CD4-positive, alpha-beta T cell treated with Interleukin-12 subunit alpha and Interleukin-12 subunit beta, for 1 hour (primary cell): ENCODE measurements at regions not wholly inside any gene's neighbourhood (a gene's known extent, or its start where the extent isn't known, plus 50 kb on each side); places are given as distances from the start of the nearest gene placed in this dataset.
"Not testable (repeated sequence)": the region's sequence is repeated elsewhere in the genome, so short reads cannot be mapped to it uniquely, and the experiment has no call there.

Experiments used
- DNase-seq: peaks from one replicate; pipeline ENCODE4 v3.0.0-alpha.2; 2020

DNA sequence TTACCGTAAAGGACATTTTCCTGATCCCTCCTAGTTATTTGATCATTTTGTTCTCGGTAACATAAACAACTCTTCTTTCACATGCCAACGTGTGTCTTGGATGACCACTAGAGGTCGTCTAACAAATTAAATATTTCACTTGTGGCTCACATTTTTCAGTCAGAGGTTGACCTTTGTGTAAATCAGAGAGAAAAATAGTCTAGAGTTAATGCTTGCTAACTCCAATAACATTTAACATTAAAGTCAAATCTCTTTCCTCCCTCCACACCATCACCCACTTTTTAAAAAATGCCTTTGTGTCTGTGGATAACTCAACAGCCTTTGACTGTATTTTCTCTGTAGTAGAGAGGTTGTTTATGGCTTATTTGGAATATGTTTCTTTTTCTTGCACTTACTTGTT lies 220.5 kb upstream of the B3GALT2 start:
- DNase-seq: peak; percentile 64

GRCh38 chr1:193404236-193404635 lies 217.8 kb upstream of the B3GALT2 start:
- no peak for DNase-seq

DNA sequence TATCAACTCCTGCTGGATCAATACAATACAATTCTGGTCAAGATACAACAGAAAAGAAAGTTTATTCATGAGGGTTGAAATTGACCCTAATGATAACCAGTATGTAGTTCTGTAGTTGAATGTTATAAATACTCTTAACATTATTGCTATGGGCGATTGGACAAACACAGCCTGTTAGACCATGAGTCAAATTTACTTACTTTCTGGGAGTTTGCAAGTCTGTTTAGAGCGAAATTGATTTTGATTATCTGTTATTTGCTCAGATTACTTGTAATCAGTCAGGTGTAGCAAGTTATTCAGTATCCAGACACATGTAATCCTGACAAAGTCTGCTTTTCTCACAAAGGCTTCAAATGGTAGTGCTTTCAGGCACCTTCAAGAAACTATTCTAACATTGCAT lies 216.6 kb upstream of the B3GALT2 start:
- DNase-seq: no peak

DNA sequence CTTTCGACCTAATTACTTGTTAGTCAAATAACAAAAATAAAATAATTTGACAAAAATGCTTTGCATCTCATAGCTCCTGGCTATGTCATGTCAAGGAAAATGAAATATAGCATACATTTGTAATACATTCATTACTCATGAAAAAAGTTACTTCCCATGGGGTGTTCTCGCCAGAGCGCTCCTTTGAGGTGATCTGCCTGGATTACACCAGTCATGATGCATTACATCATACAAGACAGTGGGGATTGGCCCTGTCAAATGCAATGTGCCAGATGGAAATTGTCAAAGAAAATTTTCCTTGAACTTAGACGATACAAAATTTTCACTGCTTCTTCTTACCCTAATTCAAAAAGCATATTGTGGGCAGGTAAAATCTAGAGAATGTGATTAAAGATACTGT lies 215.6 kb upstream of the B3GALT2 start:
- DNase-seq: no peak

- DNase-seq: no peak
These were observed 207.9 kb upstream of the B3GALT2 start for GRCh38 chr1:193394336-193394735.

GRCh38 chr1:193392686-193393085 lies 206.3 kb upstream of the B3GALT2 start:
- DNase-seq: no peak

- no peak for DNase-seq
These were observed 202.3 kb upstream of the B3GALT2 start for GRCh38 chr1:193388683-193389082.

GRCh38 chr1:193388165-193388564 lies 201.8 kb upstream of the B3GALT2 start:
- no peak for DNase-seq

DNA sequence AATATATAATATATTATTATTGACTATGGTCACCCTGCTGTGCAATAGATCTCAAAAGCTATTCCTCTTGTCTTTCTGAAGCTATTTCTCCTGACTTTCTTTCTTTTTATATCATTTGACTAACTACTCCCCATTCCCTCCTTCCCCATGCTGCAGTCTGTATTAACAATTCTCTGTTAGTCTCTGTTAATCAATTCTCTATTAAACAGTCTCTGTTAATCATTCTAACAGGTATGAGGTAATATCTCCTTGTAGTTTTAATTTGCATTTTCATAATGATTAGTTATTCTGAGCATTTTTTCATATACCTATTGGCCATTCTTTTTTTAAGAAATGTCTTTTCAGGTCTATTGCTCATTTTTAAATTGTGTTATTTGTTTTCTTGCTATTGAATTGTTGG lies 201.0 kb upstream of the B3GALT2 start:
- DNase-seq: no peak

- not testable (repeated sequence) for DNase-seq
These were observed 192.0 kb upstream of the B3GALT2 start for GRCh38 chr1:193378451-193378850.

- no peak for DNase-seq
These were observed 191.1 kb upstream of the B3GALT2 start for GRCh38 chr1:193377472-193377871.

- DNase-seq: no peak
These were observed 186.1 kb upstream of the B3GALT2 start for GRCh38 chr1:193372553-193372952.

DNA sequence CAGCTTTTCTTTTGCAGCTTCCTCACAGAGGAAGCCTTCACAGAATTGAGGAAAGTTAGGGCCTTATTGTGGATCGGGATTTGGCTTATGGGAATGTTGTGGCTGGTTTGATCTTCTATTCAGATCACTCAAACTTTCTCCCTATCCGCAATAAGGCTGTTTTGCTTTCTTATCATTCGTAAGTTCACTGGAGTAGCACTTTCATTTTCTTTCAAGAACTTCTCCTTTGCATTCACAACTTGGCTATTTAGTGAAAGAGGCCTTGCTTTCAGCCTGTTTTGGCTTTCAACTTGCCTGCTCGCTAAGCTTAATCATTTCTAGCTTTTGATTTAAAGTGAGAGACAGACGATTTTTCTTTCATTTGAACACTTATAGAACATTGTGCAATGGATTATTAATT lies 181.9 kb upstream of the B3GALT2 start:
- peak; percentile 11 for DNase-seq

GRCh38 chr1:193367863-193368262 lies 181.4 kb upstream of the B3GALT2 start:
- DNase-seq: no peak

DNA sequence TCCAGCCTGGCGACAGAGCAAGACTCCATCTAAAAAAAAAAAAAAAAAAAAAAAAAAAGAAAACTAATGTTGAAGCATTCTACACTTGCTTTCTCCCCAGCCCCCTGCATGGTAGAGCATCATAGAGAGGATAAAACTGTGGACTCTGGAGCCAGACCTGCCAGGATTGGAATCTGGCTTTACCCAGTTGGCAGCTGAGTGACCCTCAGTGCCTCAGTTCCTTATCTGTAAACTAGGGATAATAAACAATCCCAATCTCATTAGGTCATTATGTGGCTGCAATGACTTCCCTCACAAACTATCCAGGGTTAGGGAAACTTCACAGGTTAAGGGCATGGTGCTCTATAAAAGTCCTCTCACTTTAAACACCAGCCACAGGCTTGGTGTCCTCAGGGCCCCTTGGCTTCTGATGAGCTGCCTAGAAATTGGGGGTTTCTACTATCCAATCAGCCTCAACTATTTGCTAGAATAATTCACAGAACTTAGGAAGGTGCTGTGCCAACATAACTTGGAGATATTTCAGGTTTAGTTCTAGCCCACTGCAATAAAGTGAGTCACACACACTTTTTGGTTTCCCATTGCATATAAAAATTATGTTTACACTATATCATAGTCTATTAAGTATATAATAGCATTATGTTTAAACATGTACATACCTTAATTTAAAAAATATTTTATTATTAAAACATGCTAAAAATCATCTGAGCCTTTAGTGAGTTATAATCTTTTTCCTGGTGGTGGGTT lies 180.5 kb upstream of the B3GALT2 start:
- DNase-seq: no peak

- DNase-seq: no peak
These were observed 179.6 kb upstream of the B3GALT2 start for GRCh38 chr1:193365966-193366365.

DNA sequence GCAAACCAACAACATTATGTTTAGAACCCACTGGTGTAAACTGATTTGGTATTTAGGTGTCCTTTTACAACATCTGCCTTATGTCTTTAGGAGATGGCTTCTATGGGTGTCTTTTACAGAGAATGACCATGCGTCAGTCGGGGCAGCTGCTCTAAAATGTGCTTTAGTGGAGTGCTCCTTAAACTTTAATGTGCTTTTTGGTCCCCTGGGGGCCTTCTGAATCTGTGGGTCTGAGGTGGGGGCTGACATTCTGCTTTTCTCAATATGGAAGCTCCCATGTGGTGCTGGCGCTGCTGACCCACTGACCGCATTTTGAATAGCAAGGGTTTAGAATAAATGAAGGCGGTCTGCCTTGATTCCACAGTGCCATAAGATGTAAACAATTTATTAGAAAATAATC lies 173.2 kb upstream of the B3GALT2 start:
- DNase-seq: no peak

DNA sequence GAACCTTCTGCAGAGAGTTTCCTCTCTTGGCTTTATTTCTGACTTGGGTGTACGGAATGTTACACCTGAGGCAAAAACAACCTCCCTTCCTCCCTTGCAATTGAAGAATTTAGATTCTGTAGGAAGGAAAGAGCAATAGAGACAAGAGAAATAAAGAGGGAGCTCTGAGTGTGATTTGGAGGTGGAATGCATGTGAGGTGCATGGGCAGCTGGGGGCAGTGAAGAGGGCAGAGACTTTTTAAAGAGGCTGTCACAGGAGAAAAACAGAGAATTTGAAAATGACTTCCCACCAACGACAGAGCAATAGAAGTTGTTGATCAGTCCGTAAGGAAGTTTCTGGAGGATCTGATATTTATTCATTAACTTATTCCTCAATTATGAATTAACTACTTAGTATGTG lies 172.0 kb upstream of the B3GALT2 start:
- DNase-seq: no peak

DNA sequence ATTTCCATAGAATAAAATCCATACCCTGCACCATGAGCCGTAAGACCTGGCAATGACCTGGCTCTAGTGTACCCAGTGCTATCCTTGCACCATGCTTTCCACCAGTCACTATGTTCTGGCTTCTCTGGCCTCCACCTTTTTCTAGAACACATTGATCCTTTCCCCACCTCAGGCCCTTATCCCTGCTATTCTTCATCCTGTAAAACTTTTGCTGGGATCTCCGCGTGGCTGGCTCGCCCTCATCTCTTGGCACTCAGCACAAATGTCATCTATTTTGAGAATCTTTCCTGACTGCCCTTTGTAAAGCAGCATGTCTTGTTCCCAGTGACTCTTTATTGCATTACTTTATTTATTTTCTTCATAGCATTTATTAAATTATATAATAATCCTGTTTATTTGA lies 169.8 kb upstream of the B3GALT2 start:
- DNase-seq: no peak

DNA sequence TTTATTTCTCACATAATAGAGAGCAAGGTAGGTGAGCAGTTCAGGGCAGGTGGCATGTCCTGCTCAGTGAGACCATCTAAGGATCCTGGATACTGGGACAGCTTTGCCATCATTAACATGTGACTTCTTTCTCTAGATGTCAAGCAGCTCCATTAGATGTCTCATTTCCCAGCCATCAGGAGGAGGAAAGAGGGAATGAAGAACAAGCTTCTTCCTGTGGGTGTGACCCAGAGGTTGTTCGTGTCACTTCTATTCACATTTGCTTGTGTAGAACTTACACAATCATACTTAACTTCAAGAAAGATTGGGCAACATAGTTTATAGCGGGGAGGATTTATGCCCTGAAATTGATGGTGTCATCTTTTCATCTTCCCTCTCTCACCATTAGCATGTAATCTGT lies 169.2 kb upstream of the B3GALT2 start:
- no peak for DNase-seq

GRCh38 chr1:193355178-193355577 lies 168.8 kb upstream of the B3GALT2 start:
- no peak for DNase-seq

DNA sequence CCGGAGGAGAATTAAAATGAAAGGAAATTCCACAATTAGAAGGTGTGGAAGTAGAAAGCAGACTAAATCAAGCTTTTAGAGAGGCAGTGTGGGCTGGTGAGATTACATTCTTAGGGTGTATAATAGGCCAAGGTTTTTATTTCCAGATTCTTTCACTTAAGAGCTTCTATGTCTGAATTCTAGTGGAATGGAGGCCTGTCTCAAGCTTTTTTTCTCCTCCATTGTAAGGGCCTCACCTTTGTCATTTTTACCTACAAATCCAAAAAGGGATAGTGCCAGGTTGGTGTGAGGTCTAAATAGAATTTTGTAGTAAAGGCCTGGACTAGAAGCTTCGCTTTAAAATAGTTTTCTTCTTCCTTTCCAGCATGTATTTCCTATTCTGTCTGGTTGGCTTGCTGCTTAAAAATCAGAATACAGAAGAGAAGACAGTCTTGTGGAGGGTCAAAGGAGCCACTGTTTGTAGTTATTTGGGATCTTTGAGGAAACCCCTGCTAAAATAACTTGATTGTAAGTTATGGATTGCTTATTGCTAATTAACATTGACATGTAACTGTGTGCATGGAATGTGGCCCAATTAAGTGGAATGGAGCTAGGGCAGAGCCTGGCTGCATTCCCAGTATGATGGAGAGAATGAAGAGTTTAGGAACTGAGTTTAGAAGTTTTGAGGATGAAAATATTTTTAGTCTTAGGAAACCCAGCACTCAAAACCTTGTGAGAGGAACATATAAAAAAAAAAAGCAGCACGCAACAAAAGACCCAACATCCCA lies 162.5 kb upstream of the B3GALT2 start:
- no peak for DNase-seq

DNA sequence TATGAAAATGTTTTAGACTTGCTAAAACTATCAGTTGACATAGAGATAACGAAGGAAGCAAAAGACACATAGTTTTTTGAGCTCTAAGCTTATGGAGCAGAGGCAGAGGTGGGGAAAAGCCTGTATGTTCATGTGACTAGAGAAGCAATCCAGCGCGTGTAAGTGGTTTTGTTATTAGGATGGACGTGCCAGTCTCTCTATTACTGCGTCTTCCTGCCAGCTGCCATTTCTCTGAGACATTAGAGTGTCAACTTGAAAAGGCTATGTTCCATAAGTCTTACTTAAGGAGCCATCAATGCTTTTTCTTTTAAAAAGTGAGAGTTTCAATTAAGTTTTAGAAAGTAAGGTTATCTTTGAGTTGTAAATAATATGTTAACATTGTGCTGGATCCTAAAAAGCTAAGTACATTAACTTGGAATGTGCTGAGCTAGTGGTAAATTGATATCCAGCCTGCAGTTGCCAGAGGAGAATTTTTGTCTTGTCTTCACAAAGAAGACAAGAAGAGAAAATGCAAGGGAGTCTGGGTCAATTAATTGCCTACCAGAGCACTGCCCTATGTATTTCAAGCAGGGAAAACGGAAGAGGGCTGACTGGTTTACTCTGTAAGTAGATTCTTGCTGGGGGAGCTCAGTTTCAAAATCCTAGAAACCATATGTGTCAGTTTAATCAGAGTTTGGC lies 161.8 kb upstream of the B3GALT2 start:
- DNase-seq: no peak

DNA sequence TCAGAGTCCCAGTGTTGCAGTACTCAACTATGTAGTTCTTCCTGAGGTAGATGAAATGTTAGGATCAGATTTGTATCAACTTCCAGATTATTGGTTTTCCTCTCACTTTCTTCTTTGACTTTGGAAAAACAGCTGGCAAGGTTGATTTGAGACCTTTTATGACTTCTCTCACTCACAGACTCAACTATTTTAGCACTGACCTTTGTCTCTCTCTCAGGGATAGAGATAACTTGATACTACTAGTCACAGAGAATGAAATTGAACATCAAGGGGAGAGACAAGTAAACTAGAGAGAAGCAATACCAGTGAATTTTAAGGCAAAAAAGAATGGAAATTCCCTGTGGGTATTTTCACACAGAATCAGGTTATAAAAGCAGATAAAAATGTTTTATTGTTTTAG lies 159.7 kb upstream of the B3GALT2 start:
- no peak for DNase-seq
